RCC 7860 (cell line): ENCODE measurements at regions not wholly inside any gene's neighbourhood (a gene's known extent, or its start where the extent isn't known, plus 50 kb on each side); places are given as distances from the start of the nearest gene placed in this dataset.

ENCODE experiments used
- DNase-seq: peaks from one replicate; pipeline ENCODE4 v3.0.0-alpha.2; 2015; ENCODE audit warnings: low spot score
- FAIRE-seq: peaks from 2 replicates; lab custom pipeline; 2012; peaks lifted over from hg19 to GRCh38; lab: Jason Lieb, UNC

- DNase-seq (no peak), FAIRE-seq (no peak)
Measured at GRCh38 chr1:208818770-208819445, 574.7 kb upstream of the PLXNA2 start.

- DNase-seq, result no peak
- FAIRE-seq, result no peak
Measured at GRCh38 chr1:208820580-208821212, 576.5 kb upstream of the PLXNA2 start.

- no peak for FAIRE-seq
- no peak for DNase-seq
Measured at GRCh38 chr1:208821939-208822338, 577.8 kb upstream of the PLXNA2 start.

GRCh38 chr1:208825300-208825699 is 581.1 kb upstream of the PLXNA2 start:
- FAIRE-seq (no peak), DNase-seq (no peak)

- DNase-seq (no peak), FAIRE-seq (no peak)
Measured at GRCh38 chr1:208829595-208829994, 585.4 kb upstream of the PLXNA2 start.

GRCh38 chr1:208834381-208835096 is 590.4 kb upstream of the PLXNA2 start:
- no peak for DNase-seq
- FAIRE-seq, result no peak

GRCh38 chr1:208835097-208835463 is 590.9 kb upstream of the PLXNA2 start:
- FAIRE-seq (no peak), DNase-seq (no peak)

- DNase-seq (no peak), FAIRE-seq (no peak)
Measured at GRCh38 chr1:208835781-208836180, 591.6 kb upstream of the PLXNA2 start.

GRCh38 chr1:208837242-208837641 is 593.1 kb upstream of the PLXNA2 start:
- no peak for DNase-seq
- no peak for FAIRE-seq

GRCh38 chr1:208841436-208841835 is 597.3 kb upstream of the PLXNA2 start:
- FAIRE-seq, result no peak
- no peak for DNase-seq

- no peak for DNase-seq
- FAIRE-seq, result no peak
Measured at GRCh38 chr1:208842451-208842850, 598.3 kb upstream of the PLXNA2 start.

GRCh38 chr1:208844158-208844557 is 600.0 kb upstream of the PLXNA2 start:
- no peak for FAIRE-seq

GRCh38 chr1:208848854-208849253 is 604.7 kb upstream of the PLXNA2 start:
- FAIRE-seq, result no peak

More at GRCh38 chr1:208844158-208844557, 600.0 kb upstream of the PLXNA2 start:
- DNase-seq, result no peak

GRCh38 chr1:208850442-208850841 is 606.3 kb upstream of the PLXNA2 start:
- DNase-seq, result no peak
- FAIRE-seq, result no peak

More at GRCh38 chr1:208848854-208849253, 604.7 kb upstream of the PLXNA2 start:
- DNase-seq, result no peak

GRCh38 chr1:208851366-208851765 is 607.2 kb upstream of the PLXNA2 start:
- DNase-seq, result no peak
- no peak for FAIRE-seq

- DNase-seq (no peak), FAIRE-seq (no peak)
Measured at GRCh38 chr1:208852911-208853310, 608.7 kb upstream of the PLXNA2 start.

GRCh38 chr1:208855403-208855802 is 611.2 kb upstream of the PLXNA2 start:
- DNase-seq (no peak), FAIRE-seq (no peak)

GRCh38 chr1:208857465-208857864 is 613.3 kb upstream of the PLXNA2 start:
- FAIRE-seq, result no peak
- DNase-seq, result no peak

GRCh38 chr1:208858738-208859137 is 614.6 kb upstream of the PLXNA2 start:
- FAIRE-seq (no peak), DNase-seq (no peak)

GRCh38 chr1:208864366-208864965 is 620.3 kb upstream of the PLXNA2 start:
- no peak for DNase-seq
- FAIRE-seq, result no peak

- FAIRE-seq (no peak), DNase-seq (no peak)
Measured at GRCh38 chr1:208866386-208866955, 622.3 kb upstream of the PLXNA2 start.
